GM18867 (cell line): ENCODE measurements at regions not wholly inside any gene's neighbourhood (a gene's known extent, or its start where the extent isn't known, plus 50 kb on each side); places are given as distances from the start of the nearest gene placed in this dataset.
A peak's percentile ranks its signal among the peaks of the same experiment; 100 is the strongest.

Source experiments
- ATAC-seq: cut with Tn5 transposase; IDR thresholded peaks from one replicate; pipeline ENCODE4 v1.9.1; 2021; ENCODE audit warnings: mild to moderate bottlenecking, moderate library complexity; ENCODE audit not compliant: unreplicated experiment

DNA sequence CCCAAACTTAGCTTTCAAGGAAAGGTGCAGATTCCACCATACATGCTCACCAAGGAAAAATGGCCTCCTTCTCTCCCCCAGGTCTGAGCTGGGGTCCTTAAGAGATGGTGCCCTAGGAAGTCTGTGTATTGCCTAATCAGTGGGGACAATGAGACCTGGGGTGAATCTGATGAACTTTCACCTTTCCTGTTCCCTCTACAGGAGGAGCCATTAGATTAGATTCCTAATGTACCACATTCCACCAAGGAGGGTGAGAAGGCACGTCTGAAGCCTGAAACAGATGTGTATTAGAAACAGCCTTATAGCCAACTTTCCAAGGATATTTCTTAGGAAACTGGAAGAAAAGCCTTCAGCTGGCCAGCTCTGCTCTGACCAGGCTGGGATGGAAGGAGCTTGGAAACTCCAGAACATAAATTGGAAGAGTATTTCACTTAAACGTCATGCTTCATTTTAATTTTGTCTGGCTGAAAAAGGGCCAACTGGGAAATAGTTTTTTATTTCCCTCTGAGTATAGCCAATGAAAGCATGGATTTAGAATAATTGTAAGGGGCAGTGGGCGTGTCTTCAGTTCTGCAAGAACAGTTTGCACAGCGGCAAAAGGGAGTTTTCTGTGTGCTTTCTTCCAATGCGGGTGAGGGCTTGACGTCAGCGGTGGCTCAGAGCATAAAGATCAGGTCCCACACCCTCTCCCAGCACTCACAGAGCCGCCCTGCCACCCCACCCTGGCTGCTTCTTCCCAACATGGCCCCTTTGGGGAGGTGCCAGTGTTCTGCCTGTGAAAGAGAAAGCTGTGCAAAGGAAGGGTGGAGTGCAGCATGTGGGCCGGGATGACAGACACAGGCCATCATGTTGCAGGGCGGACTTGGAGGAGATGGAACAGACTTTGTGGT lies 210.9 kb downstream of the ESM1 start:
- ATAC-seq: no peak

GRCh38 chr5:54772684-54773083 lies 212.7 kb downstream of the ESM1 start:
- ATAC-seq: peak; percentile 71

- ATAC-seq: no peak
These were observed 213.2 kb downstream of the ESM1 start for GRCh38 chr5:54772231-54772630.

GRCh38 chr5:54769746-54770145 lies 215.6 kb downstream of the ESM1 start:
- ATAC-seq: no peak

DNA sequence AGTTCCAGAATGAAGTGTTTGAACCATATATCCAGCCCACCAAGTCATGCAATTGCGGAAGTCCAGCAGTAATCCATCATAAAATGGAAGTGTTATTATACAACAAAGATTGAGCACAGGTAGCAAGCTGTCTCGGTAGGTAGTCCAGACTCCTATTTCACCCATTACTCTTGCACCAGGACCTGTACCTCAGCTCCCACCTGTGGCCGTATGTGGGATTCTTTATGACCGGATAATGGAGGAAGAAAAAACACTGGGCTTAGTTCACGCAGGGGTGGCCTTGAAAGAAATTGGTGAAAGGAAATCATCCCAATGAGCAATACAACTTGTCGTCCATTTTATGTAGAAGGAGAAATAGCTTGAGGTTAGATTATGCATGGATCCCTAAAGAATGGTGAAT lies 216.3 kb downstream of the ESM1 start:
- ATAC-seq: no peak

DNA sequence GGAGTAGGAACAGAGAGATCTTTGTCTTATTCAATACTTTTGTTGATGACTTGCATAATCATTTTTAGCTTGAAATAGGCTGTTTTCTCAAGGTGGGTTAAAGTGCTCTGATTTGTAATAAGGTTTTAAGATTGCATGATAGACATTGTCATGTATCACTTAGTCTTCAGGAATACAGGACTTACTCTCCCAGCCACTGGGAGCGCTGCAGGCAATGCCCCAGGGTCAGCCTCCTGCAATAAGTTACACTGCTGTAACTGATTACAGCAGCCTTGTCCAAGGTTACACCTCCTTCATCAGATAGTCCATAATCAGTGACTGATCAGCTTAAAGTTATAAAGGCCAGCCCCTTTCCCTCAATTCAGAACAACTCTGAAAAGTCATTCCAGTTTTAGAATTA lies 218.6 kb downstream of the ESM1 start:
- no peak for ATAC-seq

- ATAC-seq: no peak
These were observed 220.0 kb downstream of the ESM1 start for GRCh38 chr5:54765165-54766028.

DNA sequence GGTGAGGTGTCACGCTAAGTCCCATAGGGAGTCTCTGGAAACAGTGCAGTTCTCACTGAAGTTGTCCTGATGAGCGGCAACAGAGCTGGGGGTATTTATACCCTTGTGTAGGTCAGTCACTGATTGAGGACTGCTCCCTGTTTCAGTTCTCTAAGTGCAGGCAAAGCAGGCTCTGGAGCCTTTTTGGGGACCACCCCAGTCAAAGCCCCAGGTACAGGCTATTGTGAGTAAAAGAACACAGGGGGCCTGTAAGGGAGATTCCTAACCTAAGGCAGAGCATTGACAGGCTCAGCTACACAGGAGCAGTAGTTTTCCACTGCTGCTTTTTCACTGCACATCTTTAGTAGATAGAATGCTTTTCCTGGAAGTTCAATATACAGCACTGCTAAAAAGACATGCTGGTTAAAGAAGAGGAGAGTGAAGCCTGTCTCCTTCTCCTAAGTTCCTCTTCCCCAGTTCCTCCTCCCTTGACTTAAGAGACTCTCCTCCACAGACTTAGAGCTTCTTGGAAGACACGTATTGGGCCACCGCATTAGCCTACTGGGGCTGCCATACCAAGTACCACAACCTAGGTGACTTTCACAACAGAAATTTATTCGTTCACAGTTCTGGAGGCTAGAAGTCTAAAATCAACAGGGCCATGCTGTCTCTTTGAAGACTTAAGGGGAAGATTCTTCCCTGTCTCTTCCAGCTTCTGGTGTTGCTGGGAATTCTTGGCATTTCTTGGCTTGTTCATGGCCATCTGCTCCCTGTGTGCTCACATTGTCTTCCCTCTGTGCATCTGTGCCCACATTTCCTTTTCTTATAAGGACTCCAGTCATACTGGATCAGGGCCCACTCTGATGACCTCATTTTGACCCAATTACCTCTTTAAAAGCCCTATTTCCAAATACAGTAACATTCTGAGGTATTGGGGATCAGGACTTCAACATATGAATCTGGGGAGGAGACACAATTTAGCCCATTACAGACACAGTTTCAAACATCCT lies 221.0 kb downstream of the ESM1 start:
- no peak for ATAC-seq

DNA sequence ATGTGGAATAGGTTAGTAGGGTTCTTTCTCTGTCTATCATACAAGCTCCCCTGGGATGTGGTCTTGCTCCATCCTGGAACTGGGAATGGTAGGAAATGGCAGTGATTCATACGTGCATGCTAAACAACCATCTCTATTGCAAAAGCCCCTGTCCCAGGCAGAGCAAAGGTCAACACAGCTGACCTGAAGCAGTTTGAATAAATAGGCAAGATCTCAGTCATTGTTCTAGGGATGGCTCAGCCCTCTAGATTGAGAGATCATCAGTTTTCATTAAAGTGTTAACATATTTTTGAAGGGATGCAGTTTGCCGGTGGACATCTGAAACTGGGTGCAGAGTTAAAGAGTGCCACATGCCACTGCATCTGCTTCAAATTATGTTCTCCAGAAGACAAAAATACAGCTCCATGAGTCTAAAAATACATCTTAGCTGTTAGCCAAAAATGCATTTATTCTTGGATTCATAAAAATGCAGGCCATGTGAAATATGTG lies 224.1 kb downstream of the ESM1 start:
- no peak for ATAC-seq

DNA sequence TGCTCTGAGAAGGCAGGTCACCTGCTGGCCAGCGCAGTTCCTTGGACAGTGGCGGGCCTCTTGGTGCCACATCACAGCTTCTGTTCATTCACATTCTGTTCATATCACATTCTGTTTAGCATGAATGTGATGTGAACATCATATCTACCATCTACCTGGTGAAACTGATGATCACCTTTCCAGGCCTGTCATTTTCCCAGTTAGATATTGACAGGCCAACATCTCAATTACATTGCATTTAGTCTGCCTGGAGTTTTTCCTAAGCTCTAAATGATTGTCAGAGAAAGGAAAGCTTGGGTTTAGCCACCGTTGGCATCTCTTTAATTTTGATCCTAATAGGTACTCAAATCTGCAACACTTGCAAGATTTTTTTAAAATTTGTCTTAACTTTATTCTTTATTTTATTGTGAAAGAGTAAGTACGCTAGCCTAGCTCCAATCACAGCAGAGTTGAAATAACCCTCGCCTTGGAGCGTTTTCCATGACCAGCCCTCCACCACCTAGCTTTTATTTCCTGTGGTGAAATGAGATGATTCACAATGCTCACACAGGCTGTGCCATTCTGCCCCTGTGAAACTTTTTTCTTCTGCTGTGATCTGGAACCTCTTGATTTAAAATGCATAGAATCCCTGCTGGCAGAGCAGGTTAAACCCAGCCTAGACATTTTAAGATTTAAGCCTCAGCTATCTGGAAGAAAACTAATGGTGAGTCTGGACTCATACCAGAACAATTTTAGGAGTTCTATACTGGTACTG lies 225.0 kb downstream of the ESM1 start:
- ATAC-seq: no peak

DNA sequence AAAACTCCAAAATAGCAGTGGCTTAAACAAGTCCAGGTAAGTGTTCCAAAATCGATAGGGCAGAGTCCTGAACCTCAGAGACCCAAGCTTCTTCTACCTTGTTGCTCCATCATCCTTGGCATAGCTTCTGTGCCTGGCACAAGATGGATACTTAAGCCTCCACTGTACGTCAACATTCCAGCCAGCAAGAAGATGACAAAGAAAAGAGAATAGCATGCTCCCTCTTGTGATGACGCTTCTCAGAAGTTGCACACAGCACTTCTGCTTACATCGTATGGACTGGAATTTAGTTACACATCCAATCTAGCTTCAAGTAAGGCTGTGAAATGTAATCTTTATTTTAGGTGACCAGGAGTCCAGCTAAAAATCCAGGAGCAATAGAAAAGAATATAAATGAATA lies 227.4 kb downstream of the ESM1 start:
- no peak for ATAC-seq

GRCh38 chr5:54757541-54757940 lies 227.9 kb downstream of the ESM1 start:
- ATAC-seq: no peak

DNA sequence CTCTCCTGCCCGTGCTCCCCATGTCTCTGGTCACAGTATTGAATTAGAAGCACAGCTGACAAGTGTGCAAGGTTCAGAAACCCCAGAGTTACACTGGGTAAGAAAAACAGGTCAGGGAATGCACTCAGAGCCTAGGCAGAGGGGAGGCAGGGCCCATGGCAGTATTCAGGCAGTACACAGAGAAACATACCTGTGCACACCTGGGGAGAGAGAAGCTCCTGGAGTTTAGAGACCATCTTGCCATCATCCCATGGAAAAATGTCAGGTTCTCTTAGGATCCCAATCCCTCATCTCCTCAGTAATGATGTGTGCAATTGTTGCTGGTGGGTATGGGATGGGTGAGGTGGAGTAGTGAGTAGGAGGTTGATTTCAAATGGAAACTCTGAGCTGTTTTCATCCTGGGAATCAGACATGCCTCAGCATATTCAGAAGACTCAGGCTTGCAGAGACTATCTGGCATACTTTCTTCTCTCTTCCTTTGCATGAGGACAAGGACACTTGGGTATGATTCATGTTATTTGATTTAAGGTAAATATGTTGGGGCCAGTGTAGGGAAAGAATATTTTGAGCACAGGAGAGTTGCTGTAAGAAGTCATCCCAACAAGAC lies 228.5 kb downstream of the ESM1 start:
- no peak for ATAC-seq

- no peak for ATAC-seq
These were observed 229.1 kb downstream of the ESM1 start for GRCh38 chr5:54756301-54756700.

- no peak for ATAC-seq
These were observed 230.5 kb downstream of the ESM1 start for GRCh38 chr5:54754878-54755277.

GRCh38 chr5:54754420-54754819 lies 231.0 kb downstream of the ESM1 start:
- ATAC-seq: no peak

- no peak for ATAC-seq
These were observed 231.6 kb downstream of the ESM1 start for GRCh38 chr5:54753753-54754152.

DNA sequence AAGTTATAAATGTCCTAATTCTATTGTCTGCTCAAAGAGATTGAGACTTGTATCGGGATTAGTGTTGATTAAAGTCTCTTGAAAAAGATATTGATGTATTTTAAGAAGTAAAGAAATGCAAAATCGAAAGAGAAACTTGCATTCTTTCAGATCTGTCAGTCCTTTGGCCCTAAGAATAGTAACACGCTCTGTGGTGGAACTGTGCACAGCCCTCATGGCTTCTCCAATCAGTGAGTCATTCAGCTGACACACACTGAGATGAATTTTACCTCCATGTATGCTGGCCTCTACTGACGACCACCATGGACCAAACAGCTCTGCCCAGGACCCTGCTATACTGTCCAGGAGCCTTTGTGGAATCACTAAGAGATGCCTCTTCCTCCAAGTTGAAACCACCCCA lies 232.4 kb downstream of the ESM1 start:
- peak; percentile 92 for ATAC-seq

GRCh38 chr5:54748527-54748926 lies 231.0 kb downstream of the SNX18 start:
- no peak for ATAC-seq
